ENCODE measurements at regions not wholly inside any gene's neighbourhood (a gene's known extent, or its start where the extent isn't known, plus 50 kb on each side); places are given as distances from the start of the nearest gene placed in this dataset.

- no peak for DNase-seq (ENCODE audit: low spot score)
- H3K4me2 ChIP-seq, result no peak overlapping the region
- H3K4me3 ChIP-seq, result no peak overlapping the region
- no peaks in the 10 kb centered on the region for H3K27me3 ChIP-seq
- no peaks in the 10 kb centered on the region for H3K9me2 ChIP-seq (replicated peaks; ENCODE audit: insufficient read depth)
- H3K27ac ChIP-seq, result no peak overlapping the region
- H3K36me3 ChIP-seq (replicated peaks; ENCODE audit: insufficient read depth, low read depth), result no peaks in the 10 kb centered on the region
- H3K79me2 ChIP-seq, result no peaks in the 10 kb centered on the region
- WGBS (ENCODE audit: low lambda C conversion rate, missing lambda C conversion rate), result 81% methylated on average over 5 of the region's 5 CpGs
- no peak for TF ChIP-seq EZH2phosphoT487 (IDR thresholded peaks at IDR 0.05; ENCODE audit: low read depth, severe bottlenecking, unreplicated experiment)
- no peak for TF ChIP-seq EZH2 (IDR thresholded peaks at IDR 0.05; ENCODE audit: borderline replicate concordance)
- TF ChIP-seq CTCF (IDR thresholded peaks at IDR 0.05; ENCODE audit: poor library complexity), result no peak
- H2AFZ ChIP-seq, result no peak overlapping the region
- no peaks in the 10 kb centered on the region for H3K4me1 ChIP-seq (ENCODE audit: insufficient read depth)
- no peaks in the 10 kb centered on the region for H3K9me3 ChIP-seq (ENCODE audit: low read depth)
- no peaks in the 10 kb centered on the region for H4K20me1 ChIP-seq (ENCODE audit: insufficient read depth, poor library complexity, severe bottlenecking)
Measured at GRCh38 chr5:12636209-12636608, 732.0 kb upstream of the CTNND2 start.

- 90% methylated on average over 5 of the region's 5 CpGs for WGBS (ENCODE audit: low lambda C conversion rate, missing lambda C conversion rate)
- Histone ChIP-seq H3K9me3 (ENCODE audit: low read depth) (no peaks in the 10 kb centered on the region), H3K36me3 (replicated peaks; ENCODE audit: insufficient read depth, low read depth) (no peaks in the 10 kb centered on the region), H3K27ac (no peak overlapping the region), H2AFZ (no peak overlapping the region), H3K4me1 (ENCODE audit: insufficient read depth) (no peaks in the 10 kb centered on the region), H3K4me2 (no peak overlapping the region), H3K79me2 (no peaks in the 10 kb centered on the region), H3K27me3 (no peaks in the 10 kb centered on the region), H3K4me3 (no peak overlapping the region), H3K9me2 (replicated peaks; ENCODE audit: insufficient read depth) (no peaks in the 10 kb centered on the region), H4K20me1 (ENCODE audit: insufficient read depth, poor library complexity, severe bottlenecking) (no peaks in the 10 kb centered on the region)
- no peak for DNase-seq (ENCODE audit: low spot score)
- TF ChIP-seq CTCF (IDR thresholded peaks at IDR 0.05; ENCODE audit: poor library complexity) (no peak), EZH2 (IDR thresholded peaks at IDR 0.05; ENCODE audit: borderline replicate concordance) (no peak), EZH2phosphoT487 (IDR thresholded peaks at IDR 0.05; ENCODE audit: low read depth, severe bottlenecking, unreplicated experiment) (no peak)
Measured at GRCh38 chr5:12626556-12626955, 722.3 kb upstream of the CTNND2 start.

GRCh38 chr5:12625667-12626263 is 721.5 kb upstream of the CTNND2 start:
- no peak for DNase-seq (ENCODE audit: low spot score)
- H3K4me2 ChIP-seq, result no peak overlapping the region
- H3K27me3 ChIP-seq, result no peaks in the 10 kb centered on the region
- H3K9me3 ChIP-seq (ENCODE audit: low read depth), result no peaks in the 10 kb centered on the region
- TF ChIP-seq EZH2phosphoT487 (IDR thresholded peaks at IDR 0.05; ENCODE audit: low read depth, severe bottlenecking, unreplicated experiment) (no peak), CTCF (IDR thresholded peaks at IDR 0.05; ENCODE audit: poor library complexity) (no peak), EZH2 (IDR thresholded peaks at IDR 0.05; ENCODE audit: borderline replicate concordance) (no peak)
- no peak overlapping the region for H3K27ac ChIP-seq
- 80% methylated on average over 8 of the region's 8 CpGs for WGBS (ENCODE audit: low lambda C conversion rate, missing lambda C conversion rate)
- H3K9me2 ChIP-seq (replicated peaks; ENCODE audit: insufficient read depth), result no peaks in the 10 kb centered on the region
- no peaks in the 10 kb centered on the region for H4K20me1 ChIP-seq (ENCODE audit: insufficient read depth, poor library complexity, severe bottlenecking)
- H3K4me1 ChIP-seq (ENCODE audit: insufficient read depth), result no peaks in the 10 kb centered on the region
- H2AFZ ChIP-seq, result no peak overlapping the region
- no peak overlapping the region for H3K4me3 ChIP-seq
- no peaks in the 10 kb centered on the region for H3K36me3 ChIP-seq (replicated peaks; ENCODE audit: insufficient read depth, low read depth)
- no peaks in the 10 kb centered on the region for H3K79me2 ChIP-seq

Measured in hepatocyte (in vitro differentiated cells).